Inferior parietal cortex (tissue), 1 donor: ENCODE measurements at regions not wholly inside any gene's neighbourhood (a gene's known extent, or its start where the extent isn't known, plus 50 kb on each side); places are given as distances from the start of the nearest gene placed in this dataset.
"Not testable (repeated sequence)": the region's sequence is repeated elsewhere in the genome, so short reads cannot be mapped to it uniquely, and the experiment has no call there.

ENCODE experiments used
- DNase-seq: peaks from one replicate; pipeline ENCODE4 v3.0.0-alpha.2; 2016; ENCODE audit errors: extremely low spot score

DNA sequence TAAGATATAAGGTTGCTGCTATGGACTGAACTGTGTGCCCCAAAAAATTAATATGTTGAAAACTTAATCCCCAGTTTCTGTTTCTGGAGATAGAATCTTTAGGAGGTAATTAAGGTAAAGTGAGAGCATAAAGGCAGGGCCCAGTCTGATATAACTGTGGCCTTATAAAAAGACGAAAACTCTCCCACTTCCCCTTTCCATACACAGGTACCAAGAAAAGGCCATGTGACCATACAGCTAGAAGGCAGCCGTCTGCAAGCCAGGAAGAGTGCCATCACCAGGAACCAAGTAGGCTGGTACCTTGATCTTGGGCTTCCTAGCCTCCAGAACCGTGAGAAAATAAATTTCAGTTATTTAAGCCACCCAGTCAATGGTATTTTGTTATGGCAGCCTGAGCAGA is 550.3 kb downstream of the SMARCA1 start:
- DNase-seq: no peak

DNA sequence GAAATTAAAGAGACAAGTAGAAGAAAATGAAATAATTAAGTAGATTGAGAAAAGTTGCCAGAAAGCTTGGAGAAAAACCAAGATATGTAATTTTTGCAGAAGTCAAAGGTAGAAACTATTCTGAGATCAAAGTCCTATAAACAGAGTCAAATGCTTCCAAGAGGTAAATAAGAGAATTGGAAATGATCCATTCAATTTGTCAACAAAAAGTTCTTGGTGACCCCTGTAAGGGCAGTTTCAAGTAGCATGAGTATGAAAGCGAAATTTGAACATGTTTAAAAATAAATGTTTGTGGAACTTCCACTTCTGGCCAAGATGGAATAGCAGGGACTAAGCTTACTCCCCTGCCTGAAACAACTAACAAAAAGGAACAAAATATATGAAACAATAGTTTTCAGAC is 562.0 kb downstream of the SMARCA1 start:
- no peak for DNase-seq

DNA sequence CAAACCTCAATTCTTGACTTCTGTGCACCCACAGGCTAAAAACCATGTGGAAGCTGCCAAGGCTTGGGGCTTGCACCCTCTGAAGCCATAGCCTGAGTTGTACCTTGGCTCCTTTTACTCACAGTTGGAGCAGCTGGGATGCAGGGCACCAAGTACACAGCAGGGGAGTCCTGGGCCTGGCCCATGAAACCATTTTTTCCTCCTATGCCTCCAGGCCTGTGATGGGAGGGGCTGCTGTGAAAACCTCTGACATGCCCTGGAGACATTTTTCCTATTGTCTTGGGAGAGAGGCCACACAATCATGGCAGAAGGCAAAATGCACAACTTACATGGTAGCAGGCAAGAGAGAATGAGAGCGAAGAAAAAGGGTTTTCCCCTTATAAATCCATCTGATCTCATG is 568.6 kb downstream of the SMARCA1 start:
- DNase-seq: not testable (repeated sequence)

DNA sequence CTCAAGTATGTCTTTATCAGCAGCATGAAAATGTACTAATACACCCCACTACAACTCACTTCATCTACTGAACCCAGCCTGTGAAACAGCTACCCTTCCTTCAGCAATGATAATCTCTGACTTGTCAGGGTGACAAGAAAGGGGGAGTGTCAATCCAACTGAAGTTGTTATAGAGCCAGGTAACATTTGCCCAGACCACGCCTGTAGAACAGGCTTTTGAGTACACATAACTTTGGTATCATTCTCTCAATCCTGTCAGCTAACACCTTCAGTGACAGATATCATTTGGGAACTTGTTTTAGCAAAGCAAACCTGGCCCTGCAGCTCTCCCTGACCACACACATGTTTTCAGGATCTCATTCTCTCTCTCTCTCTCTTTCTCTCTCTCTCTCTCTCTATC is 592.2 kb downstream of the SMARCA1 start:
- DNase-seq: no peak

DNA sequence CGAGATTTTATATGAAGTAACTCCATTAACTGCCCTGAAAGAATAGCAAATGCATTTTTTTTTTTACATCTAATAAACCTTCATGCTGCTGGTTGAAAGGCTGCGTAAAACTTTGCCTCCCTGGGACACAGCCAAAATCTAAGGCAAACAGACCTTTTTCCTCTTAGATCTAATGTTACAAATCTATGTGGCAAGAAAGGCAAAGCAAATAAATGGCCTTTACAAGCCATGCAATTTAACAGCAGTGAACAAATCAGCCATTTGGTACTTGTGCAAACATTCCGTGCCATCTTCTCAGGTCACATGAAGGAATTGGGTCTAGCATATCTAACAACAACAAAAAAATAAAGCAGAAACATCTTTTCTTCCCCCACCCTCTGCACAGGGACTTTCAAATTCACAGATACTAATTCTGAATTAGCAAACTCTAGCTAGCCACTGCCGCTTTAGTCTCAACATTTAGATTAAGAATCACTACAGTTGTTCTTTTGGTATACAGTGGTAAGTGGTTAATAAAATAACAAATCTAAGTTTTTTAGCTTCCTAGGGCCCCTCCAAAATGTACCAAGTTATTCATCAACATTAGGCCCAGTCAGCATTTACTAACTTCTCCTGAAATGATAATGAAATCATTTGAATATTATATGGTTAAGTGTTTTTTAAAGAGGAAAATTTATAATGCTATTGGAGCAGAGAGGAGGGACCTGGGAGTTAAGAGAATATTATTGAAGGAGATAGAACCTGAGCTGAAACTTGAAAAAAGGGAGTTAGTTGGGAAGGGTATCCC is 593.8 kb downstream of the SMARCA1 start:
- no peak for DNase-seq

DNA sequence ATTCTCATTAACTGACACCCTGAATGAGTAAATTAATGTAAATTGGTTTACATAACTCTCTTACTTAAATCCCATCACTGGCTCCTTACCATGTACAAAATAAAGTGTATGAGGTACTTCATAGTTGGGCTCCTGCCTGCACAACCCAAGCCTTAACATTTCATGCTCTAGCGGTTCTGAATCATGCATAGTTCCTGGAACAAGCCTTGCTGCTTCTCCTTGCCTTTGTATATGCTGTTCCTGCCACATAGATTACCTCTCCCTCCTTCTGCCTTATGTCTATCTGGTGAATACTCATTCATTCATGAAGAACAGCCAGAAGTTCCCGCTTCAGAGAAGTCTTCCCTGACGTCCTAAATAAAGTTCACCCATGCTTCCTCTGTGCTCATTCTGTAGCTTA is 594.7 kb downstream of the SMARCA1 start:
- DNase-seq: no peak

GRCh38 chrX:128927363-128927762 is 595.9 kb downstream of the SMARCA1 start:
- DNase-seq: no peak

- DNase-seq: no peak
These were observed 616.5 kb downstream of the SMARCA1 start for GRCh38 chrX:128906753-128907152.

- no peak for DNase-seq
These were observed 622.3 kb downstream of the SMARCA1 start for GRCh38 chrX:128901018-128901417.

GRCh38 chrX:128897621-128898020 is 625.7 kb downstream of the SMARCA1 start:
- no peak for DNase-seq

DNA sequence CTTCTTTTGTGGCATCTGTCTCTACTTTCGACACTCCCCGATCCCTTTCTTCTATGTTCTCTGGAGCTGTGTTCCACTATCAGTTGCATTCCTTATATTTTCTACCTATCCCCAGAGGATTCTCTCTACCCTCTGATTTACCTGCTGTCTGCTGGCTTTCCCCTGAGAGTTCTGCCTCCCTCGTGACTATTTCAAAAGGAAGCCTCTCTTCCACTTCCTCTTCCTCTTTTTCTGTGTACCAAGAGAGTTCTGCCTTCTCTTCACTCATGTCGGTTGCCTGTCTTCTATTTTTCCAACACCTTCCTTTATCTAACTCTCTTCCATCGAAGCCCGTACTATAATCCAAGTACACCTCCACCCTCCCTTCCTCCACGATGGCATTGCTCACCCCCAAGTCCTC is 631.7 kb downstream of the SMARCA1 start:
- no peak for DNase-seq

DNA sequence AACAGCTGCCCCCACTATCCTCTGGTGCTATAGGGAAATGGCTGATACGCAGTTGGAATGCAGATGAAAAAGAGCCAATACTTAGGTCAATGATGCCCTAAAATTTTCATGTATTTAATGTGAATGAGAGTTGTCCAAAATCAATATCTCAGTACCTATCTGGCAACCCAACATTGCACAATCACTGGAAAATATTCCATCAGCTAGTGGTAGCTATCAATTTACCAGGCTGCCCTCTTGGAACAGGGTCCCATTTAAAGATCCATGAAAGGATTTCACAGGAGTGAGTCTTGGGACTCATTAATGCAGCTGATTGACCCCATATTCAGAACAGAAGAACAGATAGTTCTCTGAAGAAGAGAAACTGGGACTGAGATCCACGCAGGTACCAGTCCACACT is 638.9 kb downstream of the SMARCA1 start:
- no peak for DNase-seq

DNA sequence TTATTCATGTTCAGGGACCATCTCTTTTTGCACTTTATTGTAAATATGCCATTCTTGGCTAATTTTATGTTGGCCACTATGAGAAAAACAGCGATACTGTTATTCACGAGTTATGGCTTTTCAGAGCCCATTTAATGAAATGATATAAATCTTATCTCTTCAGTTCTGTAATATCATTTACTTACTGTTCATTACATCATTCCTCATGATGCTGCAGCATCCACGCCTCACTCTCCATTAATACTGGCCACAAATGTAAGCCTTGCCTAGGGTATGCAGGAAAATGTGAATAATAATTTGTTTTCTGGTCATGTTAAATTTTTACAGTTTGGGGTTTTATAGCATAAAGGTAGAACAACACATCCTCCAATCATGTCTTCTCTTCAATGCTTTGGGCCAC is 639.6 kb downstream of the SMARCA1 start:
- no peak for DNase-seq

DNA sequence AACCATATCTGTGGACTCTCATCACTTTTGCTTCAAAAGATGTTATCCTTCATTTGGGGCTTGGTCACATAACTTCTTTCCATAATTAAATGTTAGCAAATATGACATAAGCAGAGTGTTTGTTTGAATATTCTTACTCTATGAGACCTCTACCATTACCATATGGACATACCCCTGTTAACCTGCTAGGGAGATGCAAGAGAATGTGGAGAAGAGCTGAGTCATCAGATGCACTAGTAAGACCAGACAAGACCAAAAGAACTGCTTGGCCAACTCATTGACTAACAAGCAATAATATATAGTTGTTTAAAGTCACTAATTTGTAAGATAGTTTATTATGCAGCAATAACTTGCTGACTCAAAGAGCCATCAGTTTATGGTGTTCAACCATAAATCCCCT is 652.9 kb downstream of the SMARCA1 start:
- no peak for DNase-seq

- no peak for DNase-seq
These were observed 660.7 kb downstream of the SMARCA1 start for GRCh38 chrX:128862557-128862956.

GRCh38 chrX:128848374-128848773 is 674.9 kb downstream of the SMARCA1 start:
- DNase-seq: no peak

GRCh38 chrX:128846385-128846784 is 676.9 kb downstream of the SMARCA1 start:
- DNase-seq: no peak

DNA sequence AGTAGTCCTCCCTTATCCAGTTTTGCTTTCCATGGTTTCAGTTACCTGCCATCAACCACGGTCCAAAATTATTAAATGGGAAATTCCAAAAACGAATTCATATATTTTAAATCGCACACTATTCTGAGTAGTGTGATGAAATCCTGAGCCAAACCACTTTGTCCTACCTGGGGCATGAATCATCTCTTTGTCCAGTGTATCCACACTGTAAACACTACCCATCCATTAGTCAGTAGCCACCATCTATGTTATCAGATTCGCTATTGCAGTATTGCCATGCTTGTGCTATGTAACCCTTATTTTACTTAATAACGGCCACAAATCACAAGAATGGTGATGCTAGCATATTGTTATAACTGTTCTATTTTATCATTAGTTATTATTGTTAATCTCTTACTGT is 704.6 kb downstream of the SMARCA1 start:
- DNase-seq: no peak

DNA sequence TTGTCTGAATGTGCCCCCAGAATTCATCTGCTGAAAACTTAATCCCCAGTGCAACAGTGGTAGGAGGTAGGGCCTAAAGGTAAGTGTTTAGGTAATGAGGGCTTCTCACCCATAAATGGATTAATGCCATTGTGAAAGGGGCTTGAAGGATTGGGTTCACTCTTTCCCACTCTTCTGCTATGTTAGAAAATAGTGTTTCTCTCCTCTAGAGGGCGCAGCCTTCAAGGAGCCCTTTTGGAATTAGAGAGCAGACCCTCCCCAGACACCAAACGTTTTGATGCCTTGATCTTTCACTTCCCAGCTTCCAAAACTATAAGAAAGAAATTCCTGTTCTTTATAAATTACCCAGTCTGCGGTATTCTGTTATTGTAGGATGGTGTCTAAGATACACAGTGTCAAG is 706.4 kb downstream of the SMARCA1 start:
- DNase-seq: no peak

- DNase-seq: no peak
These were observed 715.9 kb downstream of the SMARCA1 start for GRCh38 chrX:128807367-128807766.

DNA sequence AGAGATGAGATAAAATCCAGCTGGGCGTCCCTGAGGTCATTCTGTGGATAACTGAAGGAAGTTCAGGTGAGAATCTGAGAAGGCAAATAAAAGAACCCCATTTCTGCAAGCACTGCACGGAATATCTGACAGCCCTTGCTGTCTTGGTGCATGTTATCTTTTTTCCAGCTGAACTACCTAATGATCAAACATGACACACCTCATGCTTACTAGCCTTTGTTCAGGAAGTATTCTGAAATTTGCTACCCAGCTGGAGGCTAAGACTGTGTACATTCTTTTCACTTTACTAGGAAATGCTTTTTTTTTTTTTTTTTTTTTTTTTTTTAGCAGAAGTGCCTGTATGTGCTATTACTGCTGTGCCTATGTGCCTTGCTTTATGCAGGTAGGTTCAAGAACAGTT is 718.1 kb downstream of the SMARCA1 start:
- DNase-seq: no peak

DNA sequence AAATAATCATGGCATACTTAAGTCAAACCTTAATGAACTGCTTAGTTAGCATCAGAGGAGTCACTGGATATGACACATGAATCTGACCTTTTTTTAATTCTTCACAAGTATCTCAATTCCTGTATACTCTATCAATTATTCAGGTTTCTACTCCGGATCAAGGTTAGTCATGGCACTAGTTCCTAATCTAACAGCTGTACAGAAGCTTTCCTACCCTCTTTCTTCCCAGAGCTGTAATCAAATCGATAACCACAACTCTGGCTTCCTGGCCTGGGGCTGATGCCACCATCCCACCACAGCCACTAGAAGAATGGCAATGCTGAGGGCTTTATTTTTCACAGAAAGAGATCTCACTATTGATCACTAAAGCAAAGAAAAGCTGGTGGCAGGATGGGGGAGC is 718.5 kb downstream of the SMARCA1 start:
- DNase-seq: no peak

DNA sequence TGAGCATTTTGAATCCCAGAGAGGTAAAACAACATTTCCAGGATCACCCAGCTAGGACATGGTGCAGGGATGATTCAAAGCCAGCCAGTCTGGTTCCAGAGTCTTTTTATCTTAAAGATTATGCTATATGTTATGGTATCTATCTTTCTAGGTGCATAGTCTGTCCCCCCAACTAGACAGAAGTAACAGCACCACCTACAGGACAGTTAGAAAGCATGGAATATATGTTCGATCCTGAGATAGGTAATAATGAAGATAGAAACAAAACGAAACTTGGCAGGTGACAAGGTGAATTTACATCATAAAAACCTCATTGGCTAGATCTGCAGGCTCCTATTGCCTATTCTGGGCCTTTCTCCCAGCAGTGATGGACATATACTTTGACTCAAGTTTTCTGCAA is 723.2 kb downstream of the SMARCA1 start:
- no peak for DNase-seq

DNA sequence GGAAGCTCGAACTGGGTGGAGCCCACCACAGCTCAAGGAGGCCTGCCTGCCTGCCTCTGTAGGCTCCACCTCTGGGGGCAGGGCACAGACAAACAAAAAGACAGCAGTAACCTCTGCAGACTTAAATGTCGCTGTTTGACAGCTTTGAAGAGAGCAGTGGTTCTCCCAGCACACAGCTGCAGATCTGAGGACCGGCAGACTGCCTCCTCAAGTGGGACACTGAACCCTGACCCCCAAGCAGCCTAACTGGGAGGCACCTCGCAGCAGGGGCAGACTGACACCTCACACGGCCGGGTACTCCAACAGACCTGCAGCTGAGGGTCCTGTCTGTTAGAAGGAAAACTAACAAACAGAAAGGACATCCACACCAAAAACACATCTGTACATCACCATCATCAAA is 730.9 kb upstream of the ACTRT1 start:
- DNase-seq: not testable (repeated sequence)
